Left renal cortex interstitium (tissue), 4 donors: ENCODE measurements at regions not wholly inside any gene's neighbourhood (a gene's known extent, or its start where the extent isn't known, plus 50 kb on each side); places are given as distances from the start of the nearest gene placed in this dataset.
A peak's percentile ranks its signal among the peaks of the same experiment; 100 is the strongest.

ENCODE experiments used
- DNase-seq, 4 donors: peaks; one replicate each; pipeline ENCODE4 v3.0.0-alpha.2; 2013; ENCODE audit warnings: low read depth in 4 of 4, low spot score in 2 of 4, missing footprints in 1 of 4

DNA sequence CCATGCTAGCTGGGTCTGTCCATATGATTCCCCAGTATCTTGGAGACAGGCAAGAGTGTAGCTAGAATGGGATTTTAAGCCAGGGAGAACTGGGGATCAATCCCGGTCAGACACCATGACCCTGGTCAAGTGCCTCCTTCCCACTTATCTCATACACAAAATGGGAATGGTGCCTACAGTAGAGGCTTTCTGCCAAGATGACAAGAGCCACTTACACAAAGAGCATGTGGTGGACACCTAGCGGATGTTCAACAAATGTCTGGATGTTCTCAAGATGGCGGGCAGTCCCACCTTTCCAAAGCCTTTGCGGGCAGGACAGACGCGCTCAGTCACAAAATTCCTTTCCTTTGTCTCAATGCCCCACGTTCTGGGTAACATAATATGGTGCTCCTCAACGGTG lies 57.3 kb downstream of the MAF start:
- no peak for DNase-seq

DNA sequence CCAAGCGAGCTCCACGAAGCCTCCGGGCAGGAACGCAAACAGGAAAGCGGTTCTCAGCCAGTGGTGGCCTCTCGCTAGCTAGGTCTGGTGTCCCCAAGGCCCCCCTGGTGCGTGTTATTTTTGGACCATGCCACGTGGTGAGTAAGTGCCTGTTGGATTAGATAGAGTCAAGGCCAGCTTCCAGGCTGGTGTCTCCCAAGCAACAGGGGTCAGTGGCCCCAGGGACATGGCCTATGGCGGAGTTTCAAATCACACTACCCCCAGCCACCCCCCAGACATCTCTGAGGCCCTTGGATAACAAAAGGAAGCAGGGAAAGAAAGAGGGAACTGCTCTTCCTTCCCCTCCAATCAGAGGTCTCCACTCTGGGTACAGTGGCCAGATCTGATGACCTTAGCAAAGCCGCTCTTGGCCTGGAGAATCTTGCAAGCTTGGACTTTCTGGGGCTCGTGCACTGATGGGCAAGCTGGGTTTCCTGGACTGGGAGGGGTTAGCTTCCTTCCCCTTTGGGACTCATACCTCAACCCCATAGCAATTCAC lies 58.2 kb downstream of the MAF start:
- no peak for DNase-seq

DNA sequence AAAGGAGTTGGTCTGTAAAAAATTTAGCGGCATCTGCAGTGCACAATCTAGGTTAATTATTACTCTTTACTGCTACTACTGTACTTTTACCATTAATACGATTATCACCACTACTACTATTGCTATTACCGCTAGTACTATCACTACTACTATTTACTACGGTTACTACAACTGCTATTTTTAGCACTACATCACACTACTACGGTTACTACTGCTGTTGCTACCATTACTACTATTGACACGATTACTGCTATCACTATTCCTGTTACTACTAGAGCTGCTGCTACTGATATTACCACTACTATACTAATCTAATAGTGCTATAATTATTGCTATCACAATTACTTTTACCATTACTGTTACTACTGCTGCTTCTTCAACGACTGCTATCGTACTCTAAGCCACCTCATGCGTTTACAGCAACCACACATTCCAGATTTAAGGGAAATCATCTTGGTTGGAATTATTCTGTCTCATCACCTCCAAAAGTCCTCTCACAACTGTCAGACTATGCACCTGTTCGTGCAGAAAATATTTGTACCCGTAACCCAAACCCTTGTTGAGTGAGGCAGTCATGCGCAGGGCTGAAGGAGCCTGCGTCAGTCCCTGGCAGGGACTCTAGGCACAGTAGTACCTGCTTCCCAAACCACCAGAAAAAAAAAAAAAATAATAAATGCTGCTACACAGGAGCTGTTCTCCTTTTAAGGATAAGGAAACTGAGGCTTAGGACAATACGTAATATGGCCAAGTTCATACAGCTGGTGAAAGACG lies 59.5 kb downstream of the MAF start:
- no peak for DNase-seq

DNA sequence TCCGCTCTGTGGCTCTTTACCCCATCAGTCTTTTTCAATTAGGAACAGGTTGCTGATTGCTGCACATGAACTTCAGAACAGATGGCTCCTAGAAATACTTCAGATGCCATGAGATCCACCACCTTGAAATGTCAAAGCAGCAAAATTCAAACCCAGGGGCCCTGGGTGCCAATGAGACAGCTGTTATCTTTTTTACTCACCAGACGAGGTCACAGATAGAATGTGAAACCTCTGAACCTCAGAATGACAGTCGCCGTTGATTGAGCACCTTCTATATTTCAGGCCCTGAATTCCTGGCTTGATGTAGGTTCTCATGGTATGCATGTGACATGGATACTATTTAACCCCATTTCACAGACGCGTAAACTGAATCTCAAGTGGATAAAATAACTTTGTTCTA lies 63.0 kb downstream of the MAF start:
- DNase-seq = no peak

DNA sequence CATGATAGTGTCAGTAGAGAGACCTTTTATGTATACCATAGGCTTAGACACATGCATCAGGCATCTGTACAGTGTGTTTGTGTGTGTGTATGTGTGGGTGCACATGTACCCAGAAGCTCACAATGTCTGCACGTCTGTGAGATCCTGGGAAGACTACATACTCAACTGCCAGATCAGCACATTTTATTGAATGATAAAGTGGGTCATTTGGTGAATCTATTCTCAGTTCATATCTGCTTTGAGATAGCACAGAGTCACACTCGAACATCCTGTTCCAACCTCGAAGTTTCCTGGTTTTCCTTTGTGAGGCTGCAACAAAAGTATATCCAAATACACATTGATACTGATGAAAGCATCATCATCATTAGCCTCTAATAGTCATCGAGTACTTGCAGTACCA lies 63.6 kb downstream of the MAF start:
- no peak for DNase-seq

DNA sequence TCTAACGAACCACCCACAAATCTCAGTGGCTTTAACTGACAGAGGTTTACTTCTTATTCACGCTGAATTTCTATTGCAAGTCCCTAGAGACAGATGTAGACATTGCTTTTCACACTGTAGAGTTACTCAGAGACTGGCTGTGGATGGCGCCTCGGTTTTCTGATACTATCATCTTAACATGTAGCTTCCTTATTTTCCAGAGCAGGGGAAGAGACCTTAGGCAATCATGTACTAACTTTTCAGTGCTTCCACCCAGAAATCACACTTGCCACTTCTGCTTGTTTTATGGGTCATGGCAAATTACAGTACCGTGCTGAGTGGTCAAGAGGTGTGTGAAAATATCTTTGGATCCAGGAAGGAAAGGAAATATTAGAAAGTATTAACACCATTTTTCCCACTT lies 65.4 kb downstream of the MAF start:
- no peak for DNase-seq

DNA sequence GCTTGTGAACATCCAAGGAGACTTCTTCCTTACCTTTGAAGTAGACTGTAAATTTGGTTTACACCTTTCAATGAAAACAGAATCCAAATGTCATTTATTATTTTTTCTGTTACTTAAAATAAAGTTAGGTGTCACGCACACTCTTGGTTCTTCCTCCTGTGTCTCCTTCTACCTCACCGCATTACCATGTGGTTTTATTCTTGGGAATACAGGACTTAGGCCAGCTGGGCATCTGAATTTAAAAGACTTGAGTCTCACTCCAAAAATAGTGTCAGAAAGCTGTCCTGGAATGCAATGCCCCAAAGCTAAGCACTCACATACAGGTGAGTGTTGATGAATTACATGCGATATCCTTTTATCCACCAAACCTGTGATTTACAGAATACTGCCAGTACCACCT lies 66.4 kb downstream of the MAF start:
- no peak for DNase-seq

DNA sequence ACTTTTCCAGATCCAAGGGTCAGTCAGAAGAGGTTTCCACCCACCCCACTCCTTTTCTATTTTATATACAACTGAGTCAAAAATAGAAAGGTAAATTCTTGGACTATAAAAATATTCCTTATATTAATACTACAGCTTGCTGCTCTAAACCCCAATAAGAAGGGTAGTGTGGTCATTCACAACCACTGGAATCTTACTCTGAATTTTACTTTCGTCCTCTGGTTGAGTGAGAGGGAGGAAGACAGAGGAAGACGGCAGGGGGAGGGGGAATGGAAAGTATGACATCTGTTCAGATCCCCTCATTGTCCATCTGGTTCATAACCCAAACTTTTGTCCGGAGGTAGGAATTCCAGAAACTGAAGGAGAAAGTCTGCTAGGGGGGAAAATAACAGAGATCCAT lies 67.2 kb downstream of the MAF start:
- no peak for DNase-seq

DNA sequence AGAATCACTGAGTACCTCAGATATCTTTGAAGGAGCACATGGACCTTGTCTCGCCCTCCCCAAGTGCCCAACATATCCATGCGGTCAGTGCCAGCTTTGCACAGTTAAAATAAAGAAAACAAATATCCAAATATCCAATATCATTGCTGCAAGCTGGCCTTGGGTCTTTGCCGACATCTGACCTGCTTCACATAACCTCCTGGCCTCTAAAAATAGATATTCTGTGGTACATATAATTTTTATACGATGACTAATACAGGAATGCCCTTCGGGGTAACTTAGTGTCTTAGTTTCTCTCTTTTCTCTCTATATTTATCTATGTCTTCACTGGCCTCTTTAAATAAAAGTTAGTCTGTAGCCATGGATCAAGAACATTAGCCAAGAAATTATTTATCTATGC lies 67.8 kb downstream of the MAF start:
- DNase-seq = no peak

DNA sequence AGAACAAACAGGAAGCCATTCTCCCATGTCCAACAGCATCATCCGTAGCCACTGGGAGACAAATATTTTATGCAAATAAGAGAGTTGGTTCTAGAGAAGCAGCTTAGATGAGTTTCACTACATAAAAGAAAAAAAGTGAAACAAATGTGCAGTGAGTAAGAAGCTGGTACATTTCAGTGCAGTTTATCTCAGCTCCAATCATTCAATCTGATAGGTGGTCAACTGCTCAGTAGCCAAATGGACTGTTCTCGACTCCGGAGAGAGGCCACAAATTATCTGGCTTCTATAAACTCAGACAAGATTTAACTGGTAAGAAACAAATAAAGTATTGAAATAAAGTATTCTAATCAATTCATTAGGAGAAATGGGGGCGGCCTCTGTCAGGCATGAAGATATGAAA lies 68.3 kb downstream of the MAF start:
- no peak for DNase-seq

DNA sequence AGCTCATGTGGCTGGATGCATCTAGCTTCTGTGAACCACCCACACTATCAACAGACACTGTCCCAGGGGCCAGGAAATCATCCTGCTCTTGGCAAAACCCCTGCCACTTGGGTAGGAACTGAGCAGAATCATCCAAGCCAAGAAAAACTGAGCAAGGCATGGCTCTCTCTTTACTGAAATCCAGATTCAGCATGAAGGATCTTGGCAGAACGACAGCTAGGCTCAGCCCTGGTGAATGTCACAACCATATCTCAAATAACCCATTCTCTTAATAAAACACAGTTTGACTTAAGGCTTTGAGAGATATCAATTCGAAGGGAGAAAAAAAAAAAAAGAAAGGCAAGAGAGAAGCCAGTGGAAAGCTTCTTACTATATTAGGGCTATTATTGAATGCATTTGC lies 72.2 kb downstream of the MAF start:
- DNase-seq = no peak

DNA sequence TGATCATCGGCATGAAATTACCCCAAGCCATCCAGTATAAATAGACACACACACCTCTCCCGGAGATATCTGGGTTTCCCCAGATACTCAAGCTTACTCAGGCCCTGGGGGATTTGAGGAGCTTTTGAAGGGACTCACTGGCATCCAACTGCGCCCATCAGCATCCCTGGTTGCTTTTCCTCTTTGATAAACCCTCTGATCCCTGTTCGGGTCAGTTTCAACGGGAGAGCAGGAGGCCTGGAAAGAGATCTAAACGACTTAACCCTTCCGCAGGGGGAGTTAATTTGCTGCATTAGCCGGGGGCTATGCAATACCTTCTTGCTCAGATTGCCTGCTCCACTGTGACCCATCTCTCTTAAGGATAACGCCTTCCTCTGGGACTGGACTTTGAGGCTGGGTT lies 76.6 kb downstream of the MAF start:
- DNase-seq = no peak

DNA sequence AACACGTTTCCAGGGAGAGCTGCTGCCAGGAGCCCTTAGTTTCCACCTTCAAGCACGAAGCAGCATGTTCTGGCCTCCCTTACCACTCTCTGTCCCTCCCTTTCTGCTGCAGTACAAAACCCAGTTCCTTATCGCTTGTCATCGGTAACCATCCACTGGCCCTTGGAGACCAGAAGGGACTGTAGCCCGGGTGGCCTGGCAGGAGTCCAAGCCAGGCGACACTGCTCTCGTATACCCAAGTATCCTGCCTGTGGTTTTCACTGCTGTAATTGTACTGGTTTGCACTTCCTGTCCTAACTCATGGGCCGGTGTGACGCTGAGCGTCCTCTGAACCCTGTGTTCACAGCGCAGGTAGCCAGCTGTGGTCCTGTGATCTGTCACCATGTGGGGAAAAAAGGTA lies 81.1 kb downstream of the MAF start:
- DNase-seq = no peak

DNA sequence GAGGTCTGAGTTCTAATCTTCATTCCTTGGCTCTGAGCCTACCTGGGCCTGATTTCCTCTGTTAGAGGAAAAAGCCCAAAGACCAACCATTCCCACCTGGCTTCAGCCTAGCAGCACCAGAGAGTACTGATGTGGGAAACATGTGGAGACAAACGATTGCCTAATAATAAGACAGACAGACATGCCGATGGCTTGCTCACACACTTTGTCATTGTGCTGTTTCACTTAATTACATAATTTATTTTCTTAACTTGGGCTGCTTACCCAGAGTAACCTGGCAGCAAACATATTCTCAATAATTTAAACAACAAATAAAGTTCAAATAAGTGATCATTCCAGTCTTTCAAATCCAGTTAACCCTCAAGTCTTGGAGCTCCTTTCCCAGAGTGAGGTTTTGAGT lies 83.4 kb downstream of the MAF start:
- DNase-seq = no peak

DNA sequence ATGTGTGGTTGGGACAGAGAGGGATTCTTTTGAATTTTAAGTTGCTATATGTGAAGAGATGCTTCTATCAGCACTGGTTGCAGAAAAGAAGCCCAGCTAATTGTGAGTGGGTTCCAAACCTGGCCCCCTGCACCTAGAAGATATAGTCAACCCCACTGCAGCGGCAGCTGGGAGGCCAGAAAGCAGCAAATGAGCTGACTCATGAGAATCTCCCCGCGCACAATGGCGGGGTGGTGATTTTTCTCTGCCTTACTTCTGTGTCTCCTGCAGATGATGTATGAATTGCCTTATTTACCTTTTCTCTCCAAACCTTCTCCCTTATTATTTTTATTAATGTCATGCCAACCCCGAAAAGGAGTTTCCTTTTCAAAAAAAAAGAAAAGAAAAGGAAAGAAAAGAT lies 89.7 kb downstream of the MAF start:
- DNase-seq = no peak

DNA sequence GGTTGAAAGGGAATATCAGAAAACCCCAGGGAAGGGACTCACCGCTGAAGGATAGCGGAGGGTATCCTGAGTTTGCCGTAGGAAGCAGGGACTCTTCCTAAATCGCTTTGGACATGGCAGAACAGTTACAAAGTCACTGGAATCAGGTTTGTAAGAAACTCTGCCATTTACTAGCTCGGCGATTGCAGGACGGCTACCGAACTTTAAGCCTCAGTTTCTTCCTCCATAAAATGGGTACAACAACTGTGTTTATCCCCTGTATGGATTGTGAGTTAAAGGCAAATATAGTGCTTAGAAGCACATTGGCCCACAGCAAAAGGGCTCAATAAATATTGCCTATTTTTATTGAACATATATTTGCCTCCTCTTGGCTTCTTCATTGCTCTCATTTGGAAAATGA lies 90.6 kb downstream of the MAF start:
- DNase-seq = no peak

DNA sequence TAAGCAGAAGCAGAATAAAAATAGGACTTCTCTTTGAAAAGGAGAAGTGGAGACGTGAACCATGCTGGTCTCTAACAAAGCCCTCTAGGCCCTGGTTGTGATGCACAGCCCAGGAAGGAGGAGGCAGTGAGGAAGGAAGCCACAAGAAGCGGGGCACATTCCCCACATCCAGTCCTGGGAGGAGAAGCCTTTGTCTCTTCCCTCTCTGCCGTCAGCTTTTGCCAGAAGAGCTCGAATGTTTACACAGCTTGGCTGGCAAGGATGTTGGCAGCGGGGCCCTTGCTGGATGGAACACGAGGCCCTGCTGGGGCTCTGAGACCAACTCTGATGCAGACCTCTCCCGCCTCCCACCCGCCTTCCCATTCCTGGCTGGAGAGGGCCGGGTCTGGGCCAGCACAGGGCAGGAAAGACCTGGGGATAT lies 91.3 kb downstream of the MAF start:
- DNase-seq = no peak

DNA sequence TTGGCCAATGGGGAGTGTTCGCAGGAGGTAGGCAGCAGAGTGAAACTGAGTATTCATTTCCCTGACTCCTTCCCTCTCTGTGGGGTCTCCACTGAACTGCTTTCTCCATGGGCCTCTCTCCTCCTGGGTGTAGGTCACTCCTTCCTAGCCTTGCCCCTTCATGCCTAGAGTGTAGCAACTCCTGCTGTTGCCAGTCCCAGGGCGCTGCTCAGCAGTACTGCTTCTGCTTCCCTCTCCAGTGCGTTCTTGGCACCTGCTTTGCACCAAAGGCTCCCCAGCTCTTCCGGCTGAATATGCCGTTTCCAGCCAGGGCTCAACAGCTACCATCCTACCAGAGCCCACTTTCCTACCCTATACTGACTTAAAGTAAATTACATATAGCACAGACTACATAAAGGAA lies 92.2 kb downstream of the MAF start:
- DNase-seq = no peak

DNA sequence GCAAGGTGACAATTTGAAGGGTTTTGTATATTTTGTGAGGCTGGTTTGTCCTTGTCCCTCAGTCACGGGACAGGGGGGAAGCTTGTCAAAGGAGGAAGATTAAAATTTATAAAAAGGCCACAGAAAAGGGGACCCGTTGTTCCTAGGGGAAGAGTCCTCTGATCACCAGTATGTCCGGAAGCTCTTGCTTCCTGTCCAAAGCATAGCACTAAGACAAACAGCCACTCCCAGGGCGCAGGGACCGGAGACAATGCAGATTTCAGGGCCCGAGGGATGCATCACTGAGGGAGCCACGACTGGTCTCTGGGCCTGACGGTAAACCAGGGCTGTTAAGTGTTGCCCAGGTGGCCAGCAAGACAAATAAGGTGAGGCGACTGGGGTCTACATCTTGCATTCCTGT lies 95.2 kb downstream of the MAF start:
- no peak for DNase-seq

DNA sequence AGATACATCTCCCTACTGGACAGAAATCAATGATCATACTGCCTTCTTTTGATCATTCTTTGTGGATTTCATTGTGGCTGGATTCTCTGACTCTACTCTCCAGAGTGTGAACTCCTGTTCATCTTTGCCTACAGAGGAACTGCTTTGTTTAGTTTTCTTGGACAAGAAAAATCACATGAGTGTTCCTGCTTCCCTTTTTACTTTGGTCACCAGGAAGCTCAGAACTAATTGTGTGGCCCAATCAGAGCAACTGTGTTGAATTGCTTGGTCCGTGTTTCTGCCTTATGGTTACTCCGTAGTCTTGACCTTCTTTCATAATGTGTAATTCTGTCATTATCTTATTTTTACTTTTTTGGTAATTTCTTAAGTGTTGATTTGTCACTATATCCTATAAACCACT lies 97.0 kb downstream of the MAF start:
- DNase-seq = no peak

DNA sequence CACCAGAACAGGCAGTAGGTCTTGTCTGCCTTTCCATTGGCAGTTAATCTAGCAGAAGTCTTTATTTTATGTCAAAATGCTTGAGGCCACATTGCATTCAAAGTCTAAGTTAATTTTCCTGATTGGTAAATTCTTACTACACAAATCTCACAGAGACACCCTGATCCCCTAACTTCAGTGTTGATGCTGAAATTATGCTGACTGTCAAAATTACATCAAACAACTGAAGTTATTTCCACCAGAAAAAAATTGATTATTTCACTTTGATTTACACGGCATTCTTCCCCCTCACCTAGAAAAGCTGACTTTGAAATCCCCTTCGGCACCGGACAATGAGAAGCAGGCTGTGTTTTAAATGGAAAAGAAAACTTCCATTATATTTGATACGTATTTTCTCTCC lies 99.1 kb downstream of the MAF start:
- no peak for DNase-seq

DNA sequence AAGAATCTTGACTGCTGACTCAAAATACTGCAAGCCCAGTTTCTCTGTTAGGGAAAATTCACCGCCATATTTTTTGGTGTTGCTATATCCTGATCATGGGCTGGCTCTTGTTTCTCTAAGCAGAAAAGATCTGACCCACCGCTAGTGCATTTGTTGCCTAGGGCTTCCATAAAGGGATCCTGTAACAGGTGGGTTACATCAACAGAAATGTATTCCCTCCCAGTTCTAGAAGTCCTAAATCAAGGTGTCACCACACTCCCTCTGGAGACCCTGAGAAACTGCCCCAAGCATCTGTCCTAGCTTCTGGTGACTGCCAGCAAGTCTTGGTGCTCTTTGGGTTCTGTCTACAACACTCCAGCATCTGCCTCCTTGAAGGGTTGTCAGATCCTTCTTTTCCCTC lies 99.7 kb downstream of the MAF start:
- peak in 1 of 4 donors; percentile 2 for DNase-seq

DNA sequence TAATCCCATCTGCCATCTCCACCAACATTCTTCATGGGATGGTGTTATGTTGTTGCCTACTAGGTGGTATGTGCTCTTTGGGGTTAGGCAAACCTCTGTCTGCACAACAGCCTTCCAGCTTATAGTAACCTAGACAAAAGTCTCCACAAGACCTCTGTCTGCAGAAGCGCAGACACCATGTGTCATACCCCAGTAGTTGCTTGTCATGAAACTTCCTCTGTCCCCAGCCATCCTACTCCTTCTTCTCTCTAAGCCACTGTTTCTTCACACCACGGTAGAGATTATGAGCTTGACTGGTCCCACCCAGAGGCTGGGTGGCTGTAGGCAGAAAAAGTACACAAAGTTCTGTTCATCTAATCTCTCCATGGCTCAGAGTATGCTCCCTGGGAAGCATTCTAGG lies 100.3 kb downstream of the MAF start:
- no peak for DNase-seq
